ENCODE measurements at regions not wholly inside any gene's neighbourhood (a gene's known extent, or its start where the extent isn't known, plus 50 kb on each side); places are given as distances from the start of the nearest gene placed in this dataset.

GRCh38 chr6:139474145-139475108 lies 100.0 kb upstream of the CITED2 start:
- Histone ChIP-seq H3K27me3 (ENCODE audit: control insufficient read depth, insufficient read depth, low read length) (no peaks in the 10 kb centered on the region), H3K27ac (ENCODE audit: low read depth, low read length) (peak overlapping the region; percentile 82)

GRCh38 chr6:139473731-139474130 lies 99.3 kb upstream of the CITED2 start:
- Histone ChIP-seq H3K27ac (ENCODE audit: low read depth, low read length) (peak overlapping the region; percentile 82), H3K4me3 (ENCODE audit: low read length) (peak overlapping the region; percentile 17), H3K36me3 (ENCODE audit: control insufficient read depth, insufficient read depth, low read length) (no peaks in the 10 kb centered on the region), H3K9ac (ENCODE audit: low read length) (no peak overlapping the region), H3K4me1 (ENCODE audit: control insufficient read depth, insufficient read depth, low read length) (peaks cover 25% of the 10 kb centered on the region), H3K27me3 (ENCODE audit: control insufficient read depth, insufficient read depth, low read length) (no peaks in the 10 kb centered on the region)

More at GRCh38 chr6:139474145-139475108, 100.0 kb upstream of the CITED2 start:
- Histone ChIP-seq H3K4me1 (ENCODE audit: control insufficient read depth, insufficient read depth, low read length) (peaks cover 25% of the 10 kb centered on the region), H3K36me3 (ENCODE audit: control insufficient read depth, insufficient read depth, low read length) (no peaks in the 10 kb centered on the region), H3K9ac (ENCODE audit: low read length) (no peak overlapping the region), H3K4me3 (ENCODE audit: low read length) (peak overlapping the region; percentile 17)

GRCh38 chr6:139473231-139473701 lies 98.8 kb upstream of the CITED2 start:
- no peaks in the 10 kb centered on the region for H3K36me3 ChIP-seq (ENCODE audit: control insufficient read depth, insufficient read depth, low read length)
- no peaks in the 10 kb centered on the region for H3K27me3 ChIP-seq (ENCODE audit: control insufficient read depth, insufficient read depth, low read length)
- H3K9ac ChIP-seq (ENCODE audit: low read length) = no peak overlapping the region
- H3K27ac ChIP-seq (ENCODE audit: low read depth, low read length) = peak overlapping the region; percentile 82
- peaks cover 29% of the 10 kb centered on the region for H3K4me1 ChIP-seq (ENCODE audit: control insufficient read depth, insufficient read depth, low read length)
- H3K4me3 ChIP-seq (ENCODE audit: low read length) = peak overlapping the region; percentile 41

GRCh38 chr6:139472351-139473015 lies 98.0 kb upstream of the CITED2 start:
- no peaks in the 10 kb centered on the region for H3K27me3 ChIP-seq (ENCODE audit: control insufficient read depth, insufficient read depth, low read length)
- peak overlapping the region; percentile 82 for H3K27ac ChIP-seq (ENCODE audit: low read depth, low read length)
- no peak overlapping the region for H3K4me3 ChIP-seq (ENCODE audit: low read length)
- no peaks in the 10 kb centered on the region for H3K36me3 ChIP-seq (ENCODE audit: control insufficient read depth, insufficient read depth, low read length)
- H3K9ac ChIP-seq (ENCODE audit: low read length) = no peak overlapping the region
- peaks cover 29% of the 10 kb centered on the region for H3K4me1 ChIP-seq (ENCODE audit: control insufficient read depth, insufficient read depth, low read length)

- Histone ChIP-seq H3K27me3 (ENCODE audit: control insufficient read depth, insufficient read depth, low read length) (no peaks in the 10 kb centered on the region), H3K4me1 (ENCODE audit: control insufficient read depth, insufficient read depth, low read length) (peaks cover 29% of the 10 kb centered on the region), H3K36me3 (ENCODE audit: control insufficient read depth, insufficient read depth, low read length) (no peaks in the 10 kb centered on the region), H3K27ac (ENCODE audit: low read depth, low read length) (no peak overlapping the region), H3K4me3 (ENCODE audit: low read length) (no peak overlapping the region), H3K9ac (ENCODE audit: low read length) (no peak overlapping the region)
Measured at GRCh38 chr6:139470997-139471396, 96.5 kb upstream of the CITED2 start.

- H3K36me3 ChIP-seq (ENCODE audit: control insufficient read depth, insufficient read depth, low read length) = no peaks in the 10 kb centered on the region
- H3K9ac ChIP-seq (ENCODE audit: low read length) = no peak overlapping the region
- no peak overlapping the region for H3K4me3 ChIP-seq (ENCODE audit: low read length)
- no peak overlapping the region for H3K27ac ChIP-seq (ENCODE audit: low read depth, low read length)
- peaks cover 15% of the 10 kb centered on the region for H3K4me1 ChIP-seq (ENCODE audit: control insufficient read depth, insufficient read depth, low read length)
- no peaks in the 10 kb centered on the region for H3K27me3 ChIP-seq (ENCODE audit: control insufficient read depth, insufficient read depth, low read length)
Measured at GRCh38 chr6:139468178-139468819, 93.9 kb upstream of the CITED2 start.

GRCh38 chr6:139457476-139457875 lies 83.0 kb upstream of the CITED2 start:
- Histone ChIP-seq H3K36me3 (ENCODE audit: control insufficient read depth, insufficient read depth, low read length) (no peaks in the 10 kb centered on the region), H3K4me3 (ENCODE audit: low read length) (no peak overlapping the region), H3K9ac (ENCODE audit: low read length) (no peak overlapping the region), H3K27ac (ENCODE audit: low read depth, low read length) (no peak overlapping the region), H3K27me3 (ENCODE audit: control insufficient read depth, insufficient read depth, low read length) (no peaks in the 10 kb centered on the region), H3K4me1 (ENCODE audit: control insufficient read depth, insufficient read depth, low read length) (no peaks in the 10 kb centered on the region)

- Histone ChIP-seq H3K4me3 (ENCODE audit: low read length) (no peak overlapping the region), H3K36me3 (ENCODE audit: control insufficient read depth, insufficient read depth, low read length) (no peaks in the 10 kb centered on the region), H3K4me1 (ENCODE audit: control insufficient read depth, insufficient read depth, low read length) (no peaks in the 10 kb centered on the region), H3K9ac (ENCODE audit: low read length) (no peak overlapping the region), H3K27ac (ENCODE audit: low read depth, low read length) (no peak overlapping the region), H3K27me3 (ENCODE audit: control insufficient read depth, insufficient read depth, low read length) (no peaks in the 10 kb centered on the region)
Measured at GRCh38 chr6:139452148-139452876, 77.9 kb upstream of the CITED2 start.

- H3K4me3 ChIP-seq (ENCODE audit: low read length) = no peak overlapping the region
- no peaks in the 10 kb centered on the region for H3K36me3 ChIP-seq (ENCODE audit: control insufficient read depth, insufficient read depth, low read length)
Measured at GRCh38 chr6:139449611-139450000, 75.2 kb upstream of the CITED2 start.

GRCh38 chr6:139448998-139449610 lies 74.7 kb upstream of the CITED2 start:
- H3K27ac ChIP-seq (ENCODE audit: low read depth, low read length) = no peak overlapping the region
- H3K9ac ChIP-seq (ENCODE audit: low read length) = no peak overlapping the region
- no peaks in the 10 kb centered on the region for H3K27me3 ChIP-seq (ENCODE audit: control insufficient read depth, insufficient read depth, low read length)
- no peak overlapping the region for H3K4me3 ChIP-seq (ENCODE audit: low read length)
- H3K4me1 ChIP-seq (ENCODE audit: control insufficient read depth, insufficient read depth, low read length) = no peaks in the 10 kb centered on the region
- H3K36me3 ChIP-seq (ENCODE audit: control insufficient read depth, insufficient read depth, low read length) = no peaks in the 10 kb centered on the region

More at GRCh38 chr6:139449611-139450000, 75.2 kb upstream of the CITED2 start:
- H3K27me3 ChIP-seq (ENCODE audit: control insufficient read depth, insufficient read depth, low read length) = no peaks in the 10 kb centered on the region
- no peak overlapping the region for H3K27ac ChIP-seq (ENCODE audit: low read depth, low read length)
- H3K9ac ChIP-seq (ENCODE audit: low read length) = no peak overlapping the region
- H3K4me1 ChIP-seq (ENCODE audit: control insufficient read depth, insufficient read depth, low read length) = no peaks in the 10 kb centered on the region

- Histone ChIP-seq H3K4me1 (ENCODE audit: control insufficient read depth, insufficient read depth, low read length) (no peaks in the 10 kb centered on the region), H3K4me3 (ENCODE audit: low read length) (no peak overlapping the region), H3K27me3 (ENCODE audit: control insufficient read depth, insufficient read depth, low read length) (no peaks in the 10 kb centered on the region), H3K9ac (ENCODE audit: low read length) (no peak overlapping the region), H3K36me3 (ENCODE audit: control insufficient read depth, insufficient read depth, low read length) (no peaks in the 10 kb centered on the region), H3K27ac (ENCODE audit: low read depth, low read length) (no peak overlapping the region)
Measured at GRCh38 chr6:139448051-139448649, 73.7 kb upstream of the CITED2 start.

All from rectal smooth muscle tissue (tissue), 1 donor.